Adrenal gland (tissue), 5 donors: ENCODE measurements at regions not wholly inside any gene's neighbourhood (a gene's known extent, or its start where the extent isn't known, plus 50 kb on each side); places are given as distances from the start of the nearest gene placed in this dataset.

Experiments
- CTCF ChIP-seq, 6 experiments: fragments of 450-650 bp in 4 of 6; fragments of 200-600 bp in 2 of 6; sonication (generic) in 1 of 6; IDR thresholded peaks; 1 replicate in 5 of 6; 2 replicates in 1 of 6; pipeline versions ENCODE4 v1.5.1 to v1.8.0; 2016 to 2021; ENCODE audit warnings: antibody characterized with exemption in 6 of 6, mild to moderate bottlenecking in 2 of 6, moderate library complexity in 1 of 6
- POLR2A ChIP-seq, 2 donors: fragments of 450-650 bp; IDR thresholded peaks; one replicate each; pipeline ENCODE4 v1.6.1; 2017; ENCODE audit warnings: antibody characterized with exemption in 2 of 2, mild to moderate bottlenecking in 2 of 2, moderate library complexity in 1 of 2
- donor health status: DM: no; HTN: no; CAD: no.

GRCh38 chr6:113420290-113420689 lies 436.9 kb upstream of the MARCKS start:
- TF ChIP-seq CTCF (IDR thresholded peaks at IDR 0.05) (no peak), POLR2A (IDR thresholded peaks at IDR 0.05) (no peak)
